OCI-LY7 (cell line): ENCODE measurements at regions not wholly inside any gene's neighbourhood (a gene's known extent, or its start where the extent isn't known, plus 50 kb on each side); places are given as distances from the start of the nearest gene placed in this dataset.

Experiments used
- BruUV-seq: library from RNA; stranded (reverse); fragments of 400-500 nt; replicated peaks from 2 replicates; lab custom pipeline; 2021; lab: Mats Ljungman, UMichigan
- CTCF ChIA-PET: fragments of 300-600 bp; sonication (Branson Sonifier 250); formaldehyde crosslinking; loops from one replicate; lab custom pipeline; 2022; ENCODE audit warnings: antibody characterized with exemption; ENCODE audit not compliant: unreplicated experiment; lab: Charles Lee
- POLR2A ChIA-PET: fragments of 300-600 bp; sonication (Branson Sonifier 250); formaldehyde crosslinking; loops from one replicate; lab custom pipeline; 2022; ENCODE audit warnings: antibody characterized with exemption; lab: Charles Lee
- DNase-seq: peaks from one replicate; pipeline ENCODE4 v3.0.0-alpha.2; 2015; ENCODE audit warnings: low spot score
- H2AFZ ChIP-seq: fragments of 200-600 bp; sonication (generic), shearing (Covaris generic); 2 replicates; pipeline ENCODE4 v1.6.1; 2014; ENCODE audit warnings: mild to moderate bottlenecking, antibody characterized with exemption, low read length, moderate library complexity
- H3K27ac ChIP-seq: fragments of 200-600 bp; sonication (generic); 2 replicates; pipeline ENCODE4 v1.5.1; 2014; ENCODE audit warnings: mixed run types, low read depth, mild to moderate bottlenecking, moderate library complexity, low read length, inconsistent platforms; ENCODE audit not compliant: poor library complexity, severe bottlenecking
- H3K36me3 ChIP-seq: fragments of 200-600 bp; sonication (generic); 2 replicates; pipeline ENCODE4 v1.6.1; 2014; ENCODE audit warnings: mild to moderate bottlenecking, antibody characterized with exemption, low read length, moderate library complexity, mixed read lengths; ENCODE audit not compliant: insufficient read depth
- H3K4me1 ChIP-seq: fragments of 200-600 bp; sonication (generic); 2 replicates; pipeline ENCODE4 v1.5.1; 2014; ENCODE audit warnings: mild to moderate bottlenecking, low read length; ENCODE audit not compliant: insufficient read depth, poor library complexity, severe bottlenecking
- H3K4me2 ChIP-seq: fragments of 200-600 bp; sonication (generic); 2 replicates; pipeline ENCODE4 v1.6.1; 2014; ENCODE audit warnings: mild to moderate bottlenecking, low read length
- H3K4me3 ChIP-seq: fragments of 200-600 bp; sonication (generic); 2 replicates; pipeline ENCODE4 v1.5.1; 2014; ENCODE audit warnings: mild to moderate bottlenecking, low read depth, low read length; ENCODE audit not compliant: poor library complexity, severe bottlenecking
- H3K79me2 ChIP-seq: fragments of 200-600 bp; sonication (generic); 2 replicates; pipeline ENCODE4 v1.6.1; 2016; ENCODE audit warnings: low read depth, mild to moderate bottlenecking, low read length, moderate library complexity, mixed read lengths; ENCODE audit not compliant: insufficient read depth
- H3K9me2 ChIP-seq: fragments of 200-600 bp; sonication (generic); 2 replicates; pipeline ENCODE4 v1.6.1; 2016; ENCODE audit warnings: mild to moderate bottlenecking, low read length, mixed read lengths; ENCODE audit not compliant: insufficient read depth
- H3K9me3 ChIP-seq: fragments of 200-600 bp; sonication (generic); 2 replicates; pipeline ENCODE4 v1.6.1; 2014; ENCODE audit warnings: mild to moderate bottlenecking, mixed run types, low read length, mixed read lengths
- H4K20me1 ChIP-seq: fragments of 200-600 bp; sonication (generic); 2 replicates; pipeline ENCODE4 v1.6.1; 2014; ENCODE audit warnings: mild to moderate bottlenecking, antibody characterized with exemption, low read length, moderate library complexity, mixed read lengths; ENCODE audit not compliant: insufficient read depth
- EZH2phosphoT487 ChIP-seq: fragments of 200-600 bp; sonication (generic); IDR thresholded peaks from 2 replicates; pipeline ENCODE4 v1.6.1; 2018; ENCODE audit warnings: low read depth, borderline replicate concordance, mild to moderate bottlenecking, mixed run types, antibody characterized with exemption, low read length, moderate library complexity, mixed read lengths
- intact Hi-C: fragments of 100-400 bp; cut with micrococcal nuclease; formaldehyde crosslinking; loops from one replicate; pipeline ENCODE4 v1.10.0; 2022; ENCODE audit not compliant: unreplicated experiment
- TF ChIP-seq, protein P1 (sequence below): fragments of 200-600 bp; sonication (generic); conservative IDR thresholded peaks from 2 replicates; pipeline ENCODE4 v1.5.1; 2014; ENCODE audit warnings: mild to moderate bottlenecking, antibody characterized with exemption, low read length, moderate library complexity, mixed read lengths

DNA sequence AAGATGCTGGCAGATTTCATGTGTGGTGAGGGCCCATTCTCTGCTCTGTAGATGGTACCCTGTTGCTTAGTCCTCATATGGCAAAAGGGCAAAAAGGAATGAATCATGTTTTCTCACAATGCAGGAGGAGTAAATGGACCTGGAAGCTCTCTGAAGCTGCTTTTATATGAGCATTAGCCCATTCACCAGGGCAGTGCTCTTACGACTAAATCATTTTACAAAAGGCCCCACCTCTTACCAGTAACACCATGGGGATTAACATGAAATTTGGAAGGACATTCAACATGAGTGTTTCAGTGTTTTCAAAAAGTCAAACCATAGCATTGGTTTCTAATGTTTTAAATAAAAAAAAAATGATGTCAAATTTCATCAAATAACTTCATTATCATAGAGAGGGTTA lies 495.7 kb upstream of the CBLB start:
- BruUV-seq = no TSS peak
- CTCF ChIA-PET = no interaction called here

GRCh38 chr3:106365061-106365691 lies 496.4 kb upstream of the CBLB start:
- Histone ChIP-seq H3K9me3 (no peaks in the 10 kb centered on the region), H3K79me2 (no peaks in the 10 kb centered on the region), H3K9me2 (no peaks in the 10 kb centered on the region), H3K4me1 (no peaks in the 10 kb centered on the region), H3K27ac (no peak overlapping the region), H4K20me1 (no peaks in the 10 kb centered on the region), H2AFZ (no peak overlapping the region), H3K36me3 (no peaks in the 10 kb centered on the region), H3K4me3 (no peak overlapping the region), H3K4me2 (no peak overlapping the region)
- ChIA-PET CTCF (no interaction called here), POLR2A (interaction anchor here (0.6 kb wide), 1 partner anchor 13 kb away, joined by 3 read pairs; no protein-coding TSS in a partner anchor)
- BruUV-seq = no TSS peak
- TF ChIP-seq EZH2phosphoT487 = no peak
- TF ChIP-seq, protein P1, sequence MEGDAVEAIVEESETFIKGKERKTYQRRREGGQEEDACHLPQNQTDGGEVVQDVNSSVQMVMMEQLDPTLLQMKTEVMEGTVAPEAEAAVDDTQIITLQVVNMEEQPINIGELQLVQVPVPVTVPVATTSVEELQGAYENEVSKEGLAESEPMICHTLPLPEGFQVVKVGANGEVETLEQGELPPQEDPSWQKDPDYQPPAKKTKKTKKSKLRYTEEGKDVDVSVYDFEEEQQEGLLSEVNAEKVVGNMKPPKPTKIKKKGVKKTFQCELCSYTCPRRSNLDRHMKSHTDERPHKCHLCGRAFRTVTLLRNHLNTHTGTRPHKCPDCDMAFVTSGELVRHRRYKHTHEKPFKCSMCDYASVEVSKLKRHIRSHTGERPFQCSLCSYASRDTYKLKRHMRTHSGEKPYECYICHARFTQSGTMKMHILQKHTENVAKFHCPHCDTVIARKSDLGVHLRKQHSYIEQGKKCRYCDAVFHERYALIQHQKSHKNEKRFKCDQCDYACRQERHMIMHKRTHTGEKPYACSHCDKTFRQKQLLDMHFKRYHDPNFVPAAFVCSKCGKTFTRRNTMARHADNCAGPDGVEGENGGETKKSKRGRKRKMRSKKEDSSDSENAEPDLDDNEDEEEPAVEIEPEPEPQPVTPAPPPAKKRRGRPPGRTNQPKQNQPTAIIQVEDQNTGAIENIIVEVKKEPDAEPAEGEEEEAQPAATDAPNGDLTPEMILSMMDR = no peak
- DNase-seq = no peak
- intact Hi-C loops = no loop called here

More for the DNA sequence above, 495.7 kb upstream of the CBLB start:
- H3K9me3 ChIP-seq = no peaks in the 10 kb centered on the region
- no peak overlapping the region for H2AFZ ChIP-seq
- no peak overlapping the region for H3K27ac ChIP-seq
- intact Hi-C loops = no loop called here
- H3K9me2 ChIP-seq = no peaks in the 10 kb centered on the region
- H3K79me2 ChIP-seq = no peaks in the 10 kb centered on the region
- H3K4me2 ChIP-seq = no peak overlapping the region
- H3K4me3 ChIP-seq = no peak overlapping the region
- no peaks in the 10 kb centered on the region for H3K4me1 ChIP-seq
- DNase-seq = no peak
- TF ChIP-seq EZH2phosphoT487 = no peak
- TF ChIP-seq, protein P1 = no peak
- H4K20me1 ChIP-seq = no peaks in the 10 kb centered on the region
- no peaks in the 10 kb centered on the region for H3K36me3 ChIP-seq
- POLR2A ChIA-PET = interaction anchor here (0.6 to 0.9 kb wide), 2 partner anchors 31 to 415 kb away, joined by 3 read pairs; no protein-coding TSS in a partner anchor

- Histone ChIP-seq H3K27ac (no peak overlapping the region), H3K4me3 (no peak overlapping the region), H3K4me2 (no peak overlapping the region), H3K9me2 (no peaks in the 10 kb centered on the region), H2AFZ (no peak overlapping the region), H3K79me2 (no peaks in the 10 kb centered on the region), H3K4me1 (no peaks in the 10 kb centered on the region), H3K36me3 (no peaks in the 10 kb centered on the region), H3K9me3 (no peaks in the 10 kb centered on the region), H4K20me1 (no peaks in the 10 kb centered on the region)
- TF ChIP-seq, protein P1 = no peak
- TF ChIP-seq EZH2phosphoT487 = no peak
- ChIA-PET POLR2A (no interaction called here), CTCF (no interaction called here)
- DNase-seq = no peak
- intact Hi-C loops = no loop called here
- BruUV-seq = no TSS peak
Measured at GRCh38 chr3:106366352-106366751, 497.5 kb upstream of the CBLB start.
